HepG2 (cell line): ENCODE measurements at regions not wholly inside any gene's neighbourhood (a gene's known extent, or its start where the extent isn't known, plus 50 kb on each side); places are given as distances from the start of the nearest gene placed in this dataset.

Source experiments
- BHLHE40 ChIP-seq: IDR thresholded peaks from 2 replicates; pipeline ENCODE4 v1.6.1; 2011; ENCODE audit warnings: low read length, improper control_type of control experiment
- DMTF1 ChIP-seq: sonication (generic); formaldehyde crosslinking; IDR thresholded peaks from 2 replicates; pipeline ENCODE4 v1.4.0; 2020; ENCODE audit warnings: mild to moderate bottlenecking, missing genetic modification reagents
- FOXM1 ChIP-seq: sonication (generic); formaldehyde crosslinking; IDR thresholded peaks from 2 replicates; pipeline ENCODE4 v1.5.0; 2020; ENCODE audit warnings: missing genetic modification reagents
- GLI4 ChIP-seq: sonication (generic); formaldehyde crosslinking; IDR thresholded peaks from 2 replicates; pipeline ENCODE4 v1.5.1; 2020; ENCODE audit warnings: missing genetic modification reagents, mild to moderate bottlenecking, moderate library complexity, borderline replicate concordance
- HINFP ChIP-seq: sonication (generic); formaldehyde crosslinking; IDR thresholded peaks from 2 replicates; pipeline ENCODE4 v1.4.0; 2020; ENCODE audit warnings: low read depth, mild to moderate bottlenecking, missing genetic modification reagents
- HOXD1 ChIP-seq: sonication (generic); formaldehyde crosslinking; IDR thresholded peaks from 2 replicates; pipeline ENCODE4 v1.5.0; 2020; ENCODE audit warnings: missing genetic modification reagents
- KLF6 ChIP-seq: IDR thresholded peaks from 2 replicates; pipeline ENCODE4 v1.8.0; 2016; ENCODE audit warnings: missing biosample characterization, missing genetic modification reagents
- MEF2D ChIP-seq: sonication (generic); formaldehyde crosslinking; IDR thresholded peaks from 2 replicates; pipeline ENCODE4 v1.5.1; 2020; ENCODE audit warnings: mild to moderate bottlenecking, missing genetic modification reagents
- MTA3 ChIP-seq: sonication (generic); formaldehyde crosslinking; IDR thresholded peaks from 2 replicates; pipeline ENCODE4 v1.4.0; 2020; ENCODE audit warnings: missing genetic modification reagents
- MTF1 ChIP-seq: sonication (generic); formaldehyde crosslinking; IDR thresholded peaks from 2 replicates; pipeline ENCODE4 v1.5.0; 2020; ENCODE audit warnings: missing genetic modification reagents
- NFE2L2 ChIP-seq: fragments of 150-350 bp; IDR thresholded peaks from 2 replicates; pipeline ENCODE4 v1.6.1; 2014; ENCODE audit warnings: low read length
- NFYC ChIP-seq: IDR thresholded peaks from 2 replicates; pipeline ENCODE4 v1.6.1; 2016; ENCODE audit warnings: missing genetic modification reagents, missing compliant biosample characterization
- NR2F1 ChIP-seq, 2 experiments: fragments of 450-650 bp in 1 of 2; formaldehyde crosslinking in 1 of 2; IDR thresholded peaks; 2 replicates each; pipeline versions ENCODE4 v1.5.0 to v1.6.1; 2016 to 2020; ENCODE audit warnings: mild to moderate bottlenecking in 1 of 2, missing compliant biosample characterization in 1 of 2, missing genetic modification reagents in 1 of 2, moderate library complexity in 1 of 2
- NRL ChIP-seq: sonication (generic); formaldehyde crosslinking; IDR thresholded peaks from 2 replicates; pipeline ENCODE4 v1.5.0; 2020; ENCODE audit warnings: missing genetic modification reagents, mild to moderate bottlenecking, moderate library complexity, borderline replicate concordance
- SP140L ChIP-seq: sonication (generic); formaldehyde crosslinking; IDR thresholded peaks from 2 replicates; pipeline ENCODE4 v1.4.0; 2020; ENCODE audit warnings: missing genetic modification reagents, borderline replicate concordance
- TEF ChIP-seq: sonication (generic); formaldehyde crosslinking; IDR thresholded peaks from 2 replicates; pipeline ENCODE4 v1.5.0; 2020; ENCODE audit warnings: missing genetic modification reagents
- ZBTB1 ChIP-seq: sonication (generic); formaldehyde crosslinking; IDR thresholded peaks from 2 replicates; pipeline ENCODE4 v1.4.0; 2020; ENCODE audit warnings: missing genetic modification reagents, borderline replicate concordance
- ZFP36 ChIP-seq: fragments of 150-350 bp; IDR thresholded peaks from 2 replicates; pipeline ENCODE4 v1.6.1; 2018; ENCODE audit warnings: borderline replicate concordance, low read length, low read depth; ENCODE audit not compliant: partially characterized antibody
- ZNF253 ChIP-seq: sonication (generic); formaldehyde crosslinking; IDR thresholded peaks from 2 replicates; pipeline ENCODE4 v1.8.0; 2022; ENCODE audit warnings: mild to moderate bottlenecking, missing genetic modification reagents, borderline replicate concordance
- ZNF558 ChIP-seq: sonication (generic); formaldehyde crosslinking; IDR thresholded peaks from 2 replicates; pipeline ENCODE4 v1.9.0; 2022; ENCODE audit warnings: mild to moderate bottlenecking, missing genetic modification reagents, borderline replicate concordance
- ZNF660 ChIP-seq: sonication (generic); formaldehyde crosslinking; IDR thresholded peaks from 2 replicates; pipeline ENCODE4 v1.5.1; 2020; ENCODE audit warnings: mild to moderate bottlenecking, low read depth, missing genetic modification reagents, borderline replicate concordance
- ZNF713 ChIP-seq: sonication (generic); formaldehyde crosslinking; IDR thresholded peaks from 2 replicates; pipeline ENCODE4 v1.4.0; 2020; ENCODE audit warnings: mild to moderate bottlenecking, missing genetic modification reagents
- ZNF773 ChIP-seq: sonication (generic); formaldehyde crosslinking; IDR thresholded peaks from 2 replicates; pipeline ENCODE4 v1.4.0; 2020; ENCODE audit warnings: missing genetic modification reagents, borderline replicate concordance
- ZNF777 ChIP-seq: sonication (generic); formaldehyde crosslinking; IDR thresholded peaks from 2 replicates; pipeline ENCODE4 v1.4.0; 2020; ENCODE audit warnings: missing genetic modification reagents
- ZSCAN30 ChIP-seq: sonication (generic); formaldehyde crosslinking; IDR thresholded peaks from 2 replicates; pipeline ENCODE4 v1.5.0; 2020; ENCODE audit warnings: mild to moderate bottlenecking, missing genetic modification reagents
- TF ChIP-seq, protein P1 (sequence below): sonication (generic); formaldehyde crosslinking; IDR thresholded peaks from 2 replicates; pipeline ENCODE4 v1.4.0; 2020; ENCODE audit warnings: mild to moderate bottlenecking, missing genetic modification reagents

- peak; percentile 92; the same call in 1 of the 2 replicates for TF ChIP-seq HINFP (CRISPR knock-in tag)
- TF ChIP-seq ZNF558: peak; percentile 92
- TF ChIP-seq MEF2D: peak; percentile 96
- TF ChIP-seq BHLHE40: no peak; the same call in 1 of the 2 replicates
- TF ChIP-seq MTF1: 0 out of 2 replicates have a peak, but pooled peaks have one; percentile 40
- TF ChIP-seq KLF6 (CRISPR knock-in tag): peak; percentile 96
- TF ChIP-seq, protein P1, sequence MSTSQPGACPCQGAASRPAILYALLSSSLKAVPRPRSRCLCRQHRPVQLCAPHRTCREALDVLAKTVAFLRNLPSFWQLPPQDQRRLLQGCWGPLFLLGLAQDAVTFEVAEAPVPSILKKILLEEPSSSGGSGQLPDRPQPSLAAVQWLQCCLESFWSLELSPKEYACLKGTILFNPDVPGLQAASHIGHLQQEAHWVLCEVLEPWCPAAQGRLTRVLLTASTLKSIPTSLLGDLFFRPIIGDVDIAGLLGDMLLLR: peak; percentile 85
- TF ChIP-seq FOXM1 (CRISPR knock-in tag): no peak
- no peak for TF ChIP-seq NFE2L2
- peak; percentile 95; the same call in 1 of the 2 replicates for TF ChIP-seq ZSCAN30 (CRISPR knock-in tag)
- TF ChIP-seq HOXD1 (CRISPR knock-in tag): peak; percentile 81
- TF ChIP-seq MTA3: 0 out of 2 replicates have a peak, but pooled peaks have one; percentile 60
- peak; percentile 74; the same call in 1 of the 2 replicates for TF ChIP-seq TEF (CRISPR knock-in tag)
- peak; percentile 88; the same call in 1 of the 2 replicates for TF ChIP-seq ZNF773 (CRISPR knock-in tag)
- peak; percentile 64; the same call in 1 of the 2 replicates for TF ChIP-seq SP140L (CRISPR knock-in tag)
- peak; percentile 90 for TF ChIP-seq GLI4 (CRISPR knock-in tag)
- TF ChIP-seq NR2F1 (CRISPR knock-in tag; IDR thresholded peaks at IDR 0.05): no peak
- no peak for TF ChIP-seq ZFP36
- no peak for TF ChIP-seq DMTF1
- TF ChIP-seq ZNF777 (CRISPR knock-in tag): peak; percentile 79
- TF ChIP-seq ZNF713 (CRISPR knock-in tag): no peak
- TF ChIP-seq NFYC (CRISPR knock-in tag): 0 out of 2 replicates have a peak, but pooled peaks have one; percentile 6
- peak; percentile 99; the same call in 1 of the 2 replicates for TF ChIP-seq NRL
- no peak for TF ChIP-seq ZNF253 (CRISPR knock-in tag)
- TF ChIP-seq ZNF660 (CRISPR knock-in tag): no peak; the same call in 1 of the 2 replicates
- TF ChIP-seq ZBTB1 (CRISPR knock-in tag): no peak
These were observed 60.6 kb downstream of the FAM217A start (continued) for GRCh38 chr6:4018171-4018923.
